AML-193 (cell line): ENCODE measurements at regions not wholly inside any gene's neighbourhood (a gene's known extent, or its start where the extent isn't known, plus 50 kb on each side); places are given as distances from the start of the nearest gene placed in this dataset.
"Not testable (repeated sequence)": the region's sequence is repeated elsewhere in the genome, so short reads cannot be mapped to it uniquely, and the experiment has no call there.

Source experiments
- DNase-seq, 2 experiments: peaks; one replicate each; lab custom pipeline; 2025; lab: John Stamatoyannopoulos, UW

- no peak for DNase-seq
Measured at GRCh38 chr18:1416074-1416473, 511.4 kb downstream of the ADCYAP1 start.

DNA sequence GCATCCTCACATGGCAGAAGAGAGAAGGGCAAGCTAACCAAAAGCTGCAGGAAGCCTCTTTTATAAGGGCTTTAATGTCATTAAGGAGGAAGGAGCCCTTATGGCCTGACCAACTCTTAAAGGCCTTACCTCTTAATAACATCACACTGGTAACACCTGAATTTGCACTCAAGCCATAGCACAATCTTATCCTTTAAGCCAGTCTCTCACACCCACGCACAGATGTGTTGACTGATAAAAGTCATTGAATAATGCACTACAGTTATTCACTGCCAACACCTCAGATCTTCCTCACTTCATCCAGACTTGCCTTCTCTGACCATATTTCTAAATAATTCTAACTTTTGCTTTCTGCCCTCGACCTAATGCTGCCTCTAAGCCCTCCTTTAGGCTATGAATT is 516.8 kb downstream of the ADCYAP1 start:
- DNase-seq, result no peak

DNA sequence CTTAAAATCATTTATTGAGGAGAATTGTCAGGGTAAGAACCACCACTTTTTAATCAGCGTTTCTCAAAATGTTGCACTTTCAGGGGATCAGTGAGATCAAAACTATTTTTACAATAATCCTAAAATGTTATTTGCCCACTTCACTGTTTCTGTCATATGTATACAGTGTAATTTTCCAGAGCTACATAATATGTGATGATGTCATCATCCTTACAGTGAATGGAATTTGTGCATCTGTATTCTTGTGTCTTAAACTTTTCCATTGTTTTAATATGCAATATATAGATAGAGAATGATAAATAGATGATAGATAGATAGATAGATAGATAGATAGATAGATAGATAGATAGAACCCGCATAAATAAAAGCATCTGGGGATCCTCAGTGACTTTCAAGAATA is 518.0 kb downstream of the ADCYAP1 start:
- no peak for DNase-seq

GRCh38 chr18:1425679-1426078 is 521.0 kb downstream of the ADCYAP1 start:
- DNase-seq, result no peak

GRCh38 chr18:1435487-1435886 is 530.8 kb downstream of the ADCYAP1 start:
- DNase-seq, result no peak

GRCh38 chr18:1436199-1436598 is 531.5 kb downstream of the ADCYAP1 start:
- no peak for DNase-seq

GRCh38 chr18:1438458-1438910 is 533.8 kb downstream of the ADCYAP1 start:
- DNase-seq, result no peak

DNA sequence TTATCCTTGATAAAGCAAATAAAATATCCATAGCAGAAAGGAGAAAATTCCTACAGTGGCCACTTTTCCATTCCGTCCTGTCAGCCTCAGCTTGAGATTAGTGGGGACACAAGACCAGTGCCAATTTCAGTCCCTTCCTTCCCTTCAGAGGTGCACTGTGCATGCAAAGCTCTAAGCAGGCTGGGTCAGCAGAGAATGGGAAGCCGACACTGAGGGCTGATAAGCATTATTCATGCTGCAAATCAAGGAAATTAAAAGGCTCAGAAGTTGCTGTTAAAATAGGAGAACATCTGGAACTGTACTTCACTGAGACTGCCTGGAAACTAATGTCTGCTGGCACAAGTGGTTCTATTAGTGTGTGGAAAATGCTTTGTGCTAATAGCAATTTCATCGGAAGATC is 534.3 kb downstream of the ADCYAP1 start:
- no peak for DNase-seq

DNA sequence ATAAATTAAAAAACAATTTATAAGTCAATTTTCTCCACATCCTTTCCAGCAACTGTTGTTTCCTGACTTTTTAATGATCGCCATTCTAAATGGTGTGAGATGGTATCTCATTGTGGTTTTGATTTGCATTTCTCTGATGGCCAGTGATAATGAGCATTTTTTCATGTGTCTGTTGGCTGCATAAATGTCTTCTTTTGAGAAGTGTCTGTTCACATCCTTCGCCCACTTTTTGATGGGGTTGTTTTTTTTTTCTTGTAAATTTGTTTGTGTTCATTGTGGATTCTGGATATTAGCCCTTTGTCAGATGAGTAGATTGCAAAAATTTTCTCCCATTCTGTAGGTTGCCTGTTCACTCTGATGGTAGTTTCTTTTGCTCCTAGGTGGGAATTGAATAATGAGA is 539.4 kb downstream of the ADCYAP1 start:
- not testable (repeated sequence) for DNase-seq

GRCh38 chr18:1446765-1447164 is 542.1 kb downstream of the ADCYAP1 start:
- no peak for DNase-seq

- DNase-seq, result no peak
Measured at GRCh38 chr18:1452821-1453220, 548.1 kb downstream of the ADCYAP1 start.

GRCh38 chr18:1455605-1456004 is 550.9 kb downstream of the ADCYAP1 start:
- no peak for DNase-seq

DNA sequence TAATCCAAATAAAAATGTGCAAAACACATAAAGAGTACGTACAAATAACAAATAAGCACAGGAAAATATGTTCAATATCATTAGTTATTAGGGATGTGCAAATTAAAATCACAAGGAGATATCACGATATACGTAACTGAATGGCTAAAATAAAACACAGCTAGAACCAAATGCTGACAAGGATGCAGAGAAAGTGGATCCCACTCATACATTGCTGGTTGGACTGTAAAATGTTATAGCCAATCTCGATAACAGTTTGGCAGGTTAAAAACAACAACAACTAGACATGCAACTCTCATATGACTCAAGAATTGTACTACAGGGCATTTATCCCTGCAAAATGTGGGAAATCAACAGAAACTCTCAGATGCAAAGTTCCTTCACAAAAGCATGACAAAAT is 553.9 kb downstream of the ADCYAP1 start:
- no peak for DNase-seq

DNA sequence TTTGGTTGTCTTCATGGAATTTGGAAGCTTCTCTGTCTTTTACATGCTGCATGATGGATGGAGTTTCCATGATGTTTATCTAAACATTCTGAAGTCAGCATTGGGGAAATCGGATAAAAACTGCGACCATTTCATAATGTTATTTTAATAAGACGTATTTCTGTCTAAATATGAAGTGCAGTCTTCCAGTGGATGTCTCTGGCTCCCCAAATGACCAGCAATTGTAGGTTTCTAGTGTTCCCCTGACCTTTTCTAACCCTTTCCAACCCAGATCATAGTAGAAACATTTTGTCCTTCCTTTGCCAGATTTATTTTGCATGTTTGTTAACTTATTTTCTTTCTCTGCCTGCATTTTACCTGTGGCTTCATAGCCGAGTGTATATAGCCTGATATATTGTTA is 559.3 kb downstream of the ADCYAP1 start:
- DNase-seq, result no peak

DNA sequence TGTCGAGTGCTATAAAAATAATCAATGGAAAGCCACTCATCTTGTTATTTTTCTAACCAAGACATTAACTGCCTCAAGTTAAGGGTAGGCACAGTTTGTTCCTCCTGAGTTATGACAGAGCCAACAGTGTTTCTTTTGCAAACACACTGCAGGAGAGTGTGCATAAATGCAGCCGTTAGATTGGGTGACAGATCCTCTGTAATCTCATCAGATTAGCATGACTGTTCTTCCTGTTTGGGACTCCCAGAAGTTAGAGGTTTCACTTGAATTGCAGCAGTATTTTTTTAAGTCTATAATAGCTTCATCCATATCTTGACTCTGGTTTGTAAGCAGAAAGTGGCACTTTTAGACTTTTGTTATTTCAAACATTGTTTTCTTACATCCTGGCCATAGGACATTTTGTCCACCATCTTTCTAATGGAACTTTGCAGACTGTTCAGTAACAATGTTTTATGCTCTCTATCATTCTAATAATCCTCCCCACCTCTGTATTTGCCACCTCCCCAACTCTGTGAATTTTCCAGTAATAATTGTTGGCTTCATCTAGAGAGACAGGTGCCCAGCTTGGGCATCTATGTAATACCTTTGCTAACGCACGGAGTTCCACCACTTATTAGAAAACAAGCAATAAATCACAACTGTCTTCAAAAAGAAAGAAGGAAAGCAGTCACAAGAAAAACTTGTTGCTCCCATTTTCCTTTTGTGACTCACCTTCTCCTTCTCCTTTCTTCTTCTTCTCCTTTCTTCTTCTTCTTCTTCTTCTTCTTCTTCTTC is 560.0 kb downstream of the ADCYAP1 start:
- no peak for DNase-seq

GRCh38 chr18:1466035-1466434 is 561.4 kb downstream of the ADCYAP1 start:
- no peak for DNase-seq

GRCh38 chr18:1467461-1467964 is 562.8 kb downstream of the ADCYAP1 start:
- no peak for DNase-seq

GRCh38 chr18:1468550-1468949 is 563.9 kb downstream of the ADCYAP1 start:
- DNase-seq, result no peak

- no peak for DNase-seq
Measured at GRCh38 chr18:1475867-1476266, 571.2 kb downstream of the ADCYAP1 start.

DNA sequence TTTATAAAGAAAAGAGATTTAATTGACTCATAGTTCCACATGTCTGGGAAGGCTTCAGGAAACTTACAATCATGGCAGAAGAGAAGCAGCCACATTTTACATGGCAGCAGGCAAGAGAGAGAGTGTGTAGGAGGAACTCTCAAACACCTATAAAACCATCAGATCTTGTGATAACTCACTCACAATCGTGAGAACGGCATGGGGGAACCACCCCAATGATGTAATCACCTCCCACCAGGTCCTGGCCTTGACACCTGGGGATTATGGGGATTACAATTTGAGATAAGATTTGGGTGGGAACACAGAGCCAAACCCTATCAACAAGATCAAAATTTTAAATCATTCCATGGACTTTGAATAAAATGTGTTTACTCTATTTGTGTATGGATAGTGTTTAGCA is 575.6 kb downstream of the ADCYAP1 start:
- DNase-seq, result no peak

GRCh38 chr18:1481577-1481976 is 576.9 kb downstream of the ADCYAP1 start:
- DNase-seq, result no peak

DNA sequence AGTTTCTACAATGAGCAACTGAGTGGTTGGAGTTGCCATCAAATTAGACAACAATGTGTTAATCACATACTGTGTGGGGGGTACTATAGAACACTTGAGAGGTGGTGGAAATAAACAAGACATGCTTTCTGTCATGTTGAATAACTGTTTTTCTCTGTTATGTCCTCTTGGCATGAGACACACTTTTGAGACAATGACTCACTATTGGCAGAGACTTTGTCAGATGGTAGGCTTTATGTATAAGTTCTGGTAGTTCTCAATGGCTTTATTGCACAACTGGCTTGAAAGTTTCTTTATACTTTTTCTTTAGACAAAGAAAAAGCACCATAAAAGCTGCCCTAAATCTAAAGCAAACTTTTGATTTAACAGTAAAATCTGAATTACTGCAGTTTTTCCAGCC is 578.7 kb downstream of the ADCYAP1 start:
- DNase-seq, result no peak

- no peak for DNase-seq
Measured at GRCh38 chr18:1487457-1487856, 582.8 kb downstream of the ADCYAP1 start.

DNA sequence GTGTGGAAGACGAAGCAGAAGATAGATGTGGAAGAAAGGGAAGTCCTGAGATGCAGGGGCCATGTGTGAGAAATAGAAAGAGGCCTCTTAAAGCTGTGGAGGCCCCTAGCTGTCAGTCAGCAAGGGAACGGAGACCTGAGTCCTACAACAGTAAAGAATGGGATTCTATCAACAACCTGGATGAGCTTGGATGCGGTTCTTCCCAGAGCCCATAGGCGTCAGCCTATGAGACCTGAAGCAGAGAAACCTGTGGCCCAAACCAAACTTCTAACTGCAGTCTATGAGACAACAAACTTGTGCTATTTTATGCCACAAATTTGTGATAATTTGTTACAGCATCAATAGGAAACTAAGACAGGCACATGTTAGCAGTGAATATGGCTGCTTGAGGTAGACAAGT is 583.7 kb downstream of the ADCYAP1 start:
- DNase-seq, result no peak
